HG03039 (cell line): ENCODE measurements at regions not wholly inside any gene's neighbourhood (a gene's known extent, or its start where the extent isn't known, plus 50 kb on each side); places are given as distances from the start of the nearest gene placed in this dataset.
A peak's percentile ranks its signal among the peaks of the same experiment; 100 is the strongest.
"Not testable (repeated sequence)": the region's sequence is repeated elsewhere in the genome, so short reads cannot be mapped to it uniquely, and the experiment has no call there.

Source experiments
- ATAC-seq: cut with Tn5 transposase; IDR thresholded peaks from one replicate; pipeline ENCODE4 v1.9.1; 2021; ENCODE audit warnings: mild to moderate bottlenecking, moderate library complexity; ENCODE audit not compliant: unreplicated experiment

DNA sequence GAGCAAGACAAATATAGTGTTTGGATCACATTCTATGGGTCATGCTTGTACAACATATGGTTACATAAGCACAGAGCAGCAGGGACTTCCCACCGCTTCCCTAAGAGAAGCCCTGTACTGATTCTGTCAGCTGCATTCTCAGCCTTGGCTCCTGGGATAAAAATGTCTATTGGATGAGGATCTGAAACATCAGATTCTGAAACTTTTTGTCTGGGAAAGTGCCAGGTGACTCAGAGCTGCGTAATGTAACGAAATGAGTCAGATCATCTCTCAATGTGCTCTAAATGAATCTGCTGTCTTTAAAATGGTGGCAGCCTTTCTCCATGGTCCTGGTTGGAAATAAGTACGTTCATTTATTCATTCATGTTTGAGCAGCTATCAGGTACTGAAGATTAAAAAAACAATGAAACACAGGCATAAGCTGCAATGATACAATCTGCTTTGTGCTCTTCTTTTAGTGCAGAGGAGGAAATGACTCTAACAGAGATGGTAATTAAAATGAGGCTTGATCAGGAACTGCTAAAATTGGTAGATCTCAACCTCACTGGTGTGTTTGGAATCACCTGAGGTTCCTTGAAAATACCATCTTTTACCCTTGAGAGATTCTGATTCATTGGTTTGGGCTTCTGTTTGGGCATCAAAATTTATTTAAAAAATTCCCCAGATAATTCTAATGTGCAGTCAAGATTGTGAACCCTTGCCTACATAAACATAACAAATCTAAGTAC, 99.1 kb upstream of the NAP1L1 start:
- ATAC-seq = peak; percentile 82

DNA sequence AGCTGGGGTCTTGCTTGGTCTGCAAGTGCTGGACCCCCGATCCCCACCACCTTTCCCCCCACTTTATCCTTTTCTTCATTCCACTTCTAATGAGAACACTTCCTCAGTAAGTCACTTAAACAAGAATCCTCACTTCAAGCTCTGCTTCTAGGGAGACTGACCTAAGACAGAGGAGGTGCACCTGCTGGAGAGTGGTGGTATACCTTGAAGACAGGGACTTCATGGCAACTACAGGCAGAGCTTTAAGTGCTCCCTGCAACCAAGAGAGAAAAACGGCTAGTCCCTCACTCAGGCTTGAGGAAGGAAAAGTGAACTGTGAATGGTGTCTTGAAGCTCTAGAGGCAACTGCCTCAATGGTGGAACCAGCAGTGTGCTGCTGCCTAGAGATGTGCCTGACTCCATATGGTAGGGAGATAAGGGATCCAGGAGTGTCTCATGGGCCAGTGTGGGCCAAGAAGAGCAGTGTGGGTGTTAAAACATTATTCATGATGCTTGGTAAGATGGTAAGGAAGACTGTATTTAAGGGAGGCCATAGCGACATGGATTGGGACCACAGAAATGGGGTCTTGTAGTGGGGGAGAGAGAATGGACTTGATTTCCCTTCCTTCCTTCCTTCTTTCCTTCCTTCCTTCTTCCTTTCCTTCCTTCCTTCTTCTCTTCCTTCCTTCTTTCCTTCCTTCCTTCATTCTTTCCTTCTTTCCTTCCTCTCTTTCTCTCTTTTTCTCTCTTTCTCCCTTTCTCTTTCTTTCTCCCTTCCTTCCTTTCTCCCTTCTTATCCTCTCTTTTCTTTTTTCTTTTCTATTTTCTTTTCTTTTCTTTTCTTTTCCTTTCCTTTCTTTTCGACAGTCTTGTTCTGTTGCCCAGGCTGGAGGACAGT, 96.2 kb upstream of the NAP1L1 start:
- ATAC-seq = no peak

DNA sequence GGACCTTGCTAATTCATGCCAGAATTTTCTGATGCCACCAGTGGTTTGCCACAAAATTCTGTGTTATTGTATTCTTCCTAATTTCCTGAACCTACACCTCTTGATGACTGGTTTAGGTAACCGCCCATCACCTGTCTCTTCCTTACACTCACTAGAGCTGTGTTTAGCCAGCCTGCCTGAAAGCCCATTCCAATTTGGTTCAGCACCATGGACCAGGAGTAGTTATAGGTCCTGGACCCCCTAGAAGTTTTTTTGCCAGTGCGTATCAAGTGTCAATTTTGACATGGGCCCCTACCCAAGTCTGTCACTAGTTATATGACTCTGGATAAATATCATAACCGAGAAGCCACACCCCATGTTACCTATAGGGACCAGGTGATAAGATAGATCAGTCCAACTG, 94.0 kb upstream of the NAP1L1 start:
- no peak for ATAC-seq

DNA sequence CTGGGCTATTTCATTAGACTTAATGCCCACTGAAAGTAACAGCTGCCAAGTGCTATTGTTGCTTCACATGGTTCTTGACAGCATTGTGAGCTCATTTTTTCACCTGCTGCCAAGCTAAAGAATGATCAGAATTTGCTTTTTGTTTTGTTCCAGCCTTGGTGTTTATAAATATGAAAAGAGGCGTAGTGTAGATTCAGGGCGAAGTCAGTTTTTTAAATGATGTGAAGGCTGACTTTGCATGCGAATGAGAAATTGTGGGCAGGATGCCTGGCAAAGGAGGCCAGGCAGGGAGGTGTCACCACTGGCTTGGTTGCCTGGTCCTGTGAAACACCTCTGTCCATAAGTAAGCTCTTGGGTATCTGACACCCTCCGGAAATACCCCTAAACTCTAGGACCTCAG, 93.3 kb upstream of the NAP1L1 start:
- ATAC-seq = no peak

DNA sequence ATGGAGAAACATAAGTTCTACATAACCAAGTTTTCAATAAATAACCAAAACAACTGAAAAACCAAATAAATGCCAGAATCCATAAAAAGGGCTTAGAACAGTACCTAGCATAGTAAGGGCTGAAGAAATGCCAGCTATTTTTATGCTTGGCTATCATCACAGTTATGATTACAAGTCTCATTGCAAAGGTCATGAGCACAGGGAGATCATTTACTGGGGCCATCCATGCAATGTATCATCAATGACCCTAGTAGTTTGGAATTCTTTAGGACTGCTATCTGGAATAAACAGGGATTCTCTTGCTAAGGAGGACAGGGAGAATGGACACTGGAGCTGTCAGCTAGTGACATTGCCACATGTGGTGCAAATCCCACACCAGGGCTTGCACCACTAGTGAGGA, 92.5 kb upstream of the NAP1L1 start:
- ATAC-seq = no peak

DNA sequence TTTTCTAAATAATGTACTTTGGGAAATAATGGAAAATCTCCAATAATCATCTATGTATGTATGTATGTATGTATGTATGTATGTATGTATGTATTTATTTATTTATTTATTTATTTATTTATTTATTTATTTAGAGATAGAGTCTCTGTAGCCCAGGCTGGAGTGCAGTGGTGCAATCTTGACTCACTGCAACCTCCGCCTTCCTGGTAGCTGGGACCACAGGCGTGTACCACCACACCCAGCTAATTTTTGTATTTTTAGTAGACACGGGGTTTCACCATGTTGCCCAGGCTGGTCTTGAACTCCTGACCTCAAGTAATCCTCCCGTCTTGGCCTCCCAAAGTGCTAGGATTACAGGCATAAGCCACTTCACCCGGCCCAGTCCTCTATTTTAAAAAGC, 91.5 kb upstream of the NAP1L1 start:
- ATAC-seq = not testable (repeated sequence)

DNA sequence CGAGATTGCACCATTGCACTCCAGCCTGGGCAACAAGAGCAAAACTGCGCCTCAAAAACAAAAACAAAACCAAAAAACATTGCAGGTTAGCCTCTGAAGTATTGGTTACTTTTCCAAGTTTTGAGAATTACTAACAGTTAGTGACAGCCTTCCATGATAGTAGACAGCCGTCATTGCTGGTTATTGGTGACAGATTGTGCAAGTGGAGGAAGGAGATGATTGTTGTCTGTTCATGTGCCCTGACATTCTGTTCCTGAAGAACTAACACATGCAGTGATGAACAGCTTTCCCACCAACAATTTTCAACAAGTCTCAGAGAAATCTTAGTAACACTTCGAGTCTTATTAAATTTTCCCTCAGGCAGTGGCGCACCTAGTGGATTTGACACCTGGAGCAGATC, 89.3 kb upstream of the NAP1L1 start:
- ATAC-seq = no peak

DNA sequence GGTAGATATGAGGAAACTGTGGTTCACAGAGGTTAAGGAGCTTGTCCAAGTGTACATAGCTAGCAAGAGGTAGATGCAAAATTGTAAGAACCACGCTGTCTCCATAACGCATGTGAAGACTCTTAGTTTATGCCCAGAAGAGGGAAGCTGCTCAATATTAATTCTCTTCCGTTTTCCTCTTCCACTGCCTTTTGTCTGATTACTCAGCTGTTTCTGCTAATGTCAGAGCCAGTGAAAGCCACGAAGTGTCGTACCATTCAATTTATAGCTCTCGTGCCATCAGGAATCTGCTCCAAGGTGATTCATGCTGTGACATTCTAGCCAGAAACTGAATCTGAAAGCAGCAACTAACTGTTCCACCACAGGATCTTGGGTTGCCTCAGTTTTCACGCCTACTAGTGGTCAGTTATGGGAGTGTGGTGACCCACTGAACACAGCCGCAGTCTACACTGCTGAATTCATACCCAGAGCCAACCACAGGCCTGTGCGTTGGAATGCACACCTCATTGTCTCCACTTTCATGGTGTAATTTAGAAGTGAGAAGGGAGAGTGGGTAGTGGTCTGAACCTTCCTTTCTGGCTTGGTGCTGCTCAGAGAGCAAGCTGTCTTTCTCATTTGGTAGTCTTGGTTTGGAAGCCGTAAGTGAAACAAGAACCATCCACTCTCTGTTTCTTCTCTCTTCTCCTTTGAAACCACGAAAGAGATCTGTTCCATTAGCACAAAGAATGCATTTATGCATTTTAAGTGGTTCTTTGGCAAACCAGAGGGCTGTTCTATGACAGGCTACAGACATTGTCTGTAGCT, 74.2 kb upstream of the NAP1L1 start:
- ATAC-seq = peak; percentile 98

DNA sequence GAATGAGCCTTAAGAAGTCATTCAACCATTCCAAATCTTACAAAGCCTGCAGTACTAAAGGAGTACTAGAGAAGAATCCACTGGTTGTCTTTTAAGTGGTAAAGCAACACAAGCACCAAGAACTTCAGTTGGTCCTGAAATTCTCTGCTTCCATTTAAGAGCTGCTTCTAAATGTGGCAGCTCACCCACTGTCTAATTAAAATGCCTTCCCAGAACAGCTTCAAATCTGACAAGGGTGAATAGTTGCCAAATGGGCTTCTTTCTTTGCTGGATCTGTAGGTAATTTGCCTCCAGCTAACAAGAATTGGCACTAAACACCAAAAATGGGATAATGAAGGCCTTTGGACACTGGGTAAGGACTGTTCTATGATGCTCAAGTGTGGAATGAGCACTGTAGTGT, 72.2 kb upstream of the NAP1L1 start:
- ATAC-seq = no peak

DNA sequence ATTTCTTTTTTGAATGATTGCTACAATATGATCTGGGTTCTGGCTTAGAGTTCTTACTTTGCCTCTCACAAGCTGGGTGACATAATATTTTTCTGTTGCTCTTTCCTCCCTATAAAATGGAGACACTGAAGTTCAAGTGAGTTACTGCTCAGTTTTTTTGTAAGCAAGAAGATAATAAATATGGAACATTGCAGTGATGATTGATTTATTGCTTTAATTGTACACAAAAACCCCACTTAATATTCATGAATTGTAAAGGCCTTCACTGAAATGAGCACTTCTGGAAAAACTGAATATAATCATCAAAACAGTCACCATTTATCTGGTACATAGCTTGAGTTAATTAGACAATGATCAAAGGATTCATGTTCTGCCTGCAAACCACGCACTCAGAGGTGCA, 71.8 kb upstream of the NAP1L1 start:
- no peak for ATAC-seq

DNA sequence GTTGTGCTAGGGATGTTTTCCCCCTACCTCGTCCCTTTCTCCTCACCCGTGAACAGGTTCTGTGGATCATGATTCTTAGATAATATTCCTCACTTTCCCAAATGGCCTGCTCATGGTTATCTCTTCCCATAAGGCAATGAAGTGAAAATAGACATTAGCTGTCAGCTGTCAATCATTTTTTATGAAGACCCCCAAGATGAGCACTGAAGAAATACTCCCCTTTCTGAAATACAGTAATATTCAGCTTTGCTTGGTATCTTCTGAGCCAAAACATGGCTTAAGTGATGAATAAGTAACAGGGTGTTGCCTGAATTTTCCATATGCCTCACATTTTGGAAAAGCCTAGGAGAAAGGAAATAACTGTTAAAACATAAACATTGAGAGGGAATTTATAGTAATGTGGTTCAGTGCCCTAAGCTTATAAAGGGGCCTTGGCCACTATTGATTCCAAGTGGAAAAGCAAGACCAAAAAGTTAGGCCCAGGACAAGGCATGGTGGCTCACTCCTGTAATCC, 70.7 kb upstream of the NAP1L1 start:
- ATAC-seq = no peak

DNA sequence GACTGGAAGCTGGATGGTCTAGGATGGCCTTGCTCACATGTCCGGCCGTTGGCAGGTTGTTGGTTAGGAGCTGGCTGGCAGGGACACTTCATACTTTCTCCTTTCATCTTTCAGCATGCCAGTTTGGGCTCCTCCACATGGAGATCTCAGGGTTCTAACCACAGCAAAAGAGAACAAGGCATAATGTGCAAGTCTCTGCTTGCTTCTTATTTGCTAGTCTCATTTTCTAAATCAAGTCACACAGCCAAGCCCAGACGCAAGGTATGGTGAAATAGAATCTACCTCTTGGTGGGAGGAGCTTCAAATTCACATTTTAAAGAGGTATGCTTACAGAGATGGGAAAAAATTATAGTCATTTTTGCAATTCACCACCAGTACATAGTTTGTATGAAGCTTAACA, 69.1 kb upstream of the NAP1L1 start:
- ATAC-seq = no peak

DNA sequence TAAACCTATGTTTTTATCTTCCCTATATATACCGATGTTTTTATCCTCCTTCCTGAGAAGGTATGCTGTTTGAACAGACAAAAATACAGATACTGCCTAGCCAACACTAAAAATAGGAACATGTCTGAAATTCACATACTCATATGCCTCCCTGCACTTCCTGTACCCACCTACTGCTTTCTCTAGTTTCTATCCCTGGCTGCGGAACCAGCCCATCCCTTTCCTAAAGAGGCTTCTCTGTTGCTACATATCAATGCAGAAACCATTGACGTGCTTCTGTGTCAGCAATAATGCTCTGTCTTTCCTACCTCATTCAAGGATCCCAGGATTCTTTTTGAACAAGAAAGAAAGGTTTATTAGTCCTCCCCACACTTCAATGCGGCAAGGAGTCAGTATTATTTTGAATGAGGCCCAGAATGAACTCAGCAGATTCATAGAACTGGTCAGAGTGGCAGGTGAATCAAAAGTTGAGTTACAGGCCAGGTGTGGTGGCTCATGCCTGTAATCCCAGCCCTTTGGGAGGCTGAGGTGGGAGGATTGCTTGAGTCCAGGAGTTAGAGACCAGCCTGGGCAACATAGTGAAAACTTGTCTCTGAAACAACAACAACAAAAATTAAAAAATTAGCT, 67.8 kb upstream of the NAP1L1 start:
- peak; percentile 88 for ATAC-seq

DNA sequence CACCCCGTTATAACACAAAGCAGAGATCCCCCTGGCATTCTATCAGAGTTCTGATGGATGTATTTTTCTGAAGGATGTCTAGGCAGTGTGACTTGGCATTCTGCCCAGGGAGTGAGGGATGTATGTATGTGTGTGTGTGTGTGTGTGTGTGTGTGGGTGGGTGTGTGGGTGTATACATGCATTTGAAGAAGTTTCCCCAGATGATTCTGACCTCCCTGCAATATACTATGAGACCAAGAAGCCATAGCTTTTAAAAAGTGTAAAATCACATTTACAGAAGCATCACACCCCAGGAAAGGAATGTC, 59.7 kb upstream of the NAP1L1 start:
- ATAC-seq = no peak

DNA sequence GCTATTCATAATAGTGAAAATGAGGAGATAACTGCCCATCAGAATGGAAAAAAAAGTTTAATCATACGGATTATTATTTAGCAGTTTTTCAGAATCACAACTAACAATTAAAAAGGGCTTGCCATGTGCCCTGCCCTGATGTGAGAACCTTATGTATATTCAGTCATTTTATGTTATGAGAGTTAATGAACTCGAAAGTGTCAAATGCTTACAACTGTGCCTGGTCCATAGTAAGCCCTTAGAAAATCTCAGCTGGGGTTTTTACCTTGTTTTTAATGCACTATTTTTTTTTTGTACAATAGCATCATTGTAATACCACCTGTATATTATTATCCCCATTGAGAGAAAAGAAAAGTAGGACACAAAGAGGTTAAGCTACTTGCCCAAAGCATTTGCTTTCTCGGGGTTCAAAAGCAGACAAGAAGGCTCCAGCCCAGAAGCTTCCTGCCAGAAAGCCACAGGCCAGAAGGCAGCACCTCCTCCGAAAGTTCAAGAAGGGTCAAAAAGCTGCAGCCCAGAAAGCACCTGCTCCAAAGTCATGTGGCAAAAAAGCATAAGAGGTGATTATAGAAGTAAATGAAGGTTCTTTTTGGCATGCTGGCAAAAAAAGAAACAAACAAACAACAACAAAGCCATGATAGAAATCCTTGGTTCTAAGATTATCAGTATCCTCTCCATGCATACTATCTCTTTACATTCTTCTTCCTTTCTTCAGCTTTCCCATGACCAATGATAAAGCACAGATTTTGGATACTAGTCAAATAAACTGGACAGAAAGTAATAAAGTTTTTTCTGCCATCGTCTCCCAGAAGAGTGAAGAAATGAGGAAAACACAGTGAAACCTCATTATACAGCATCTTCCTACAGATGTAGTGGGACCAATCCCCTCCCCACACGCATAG, 59.1 kb upstream of the NAP1L1 start:
- peak; percentile 93 for ATAC-seq

DNA sequence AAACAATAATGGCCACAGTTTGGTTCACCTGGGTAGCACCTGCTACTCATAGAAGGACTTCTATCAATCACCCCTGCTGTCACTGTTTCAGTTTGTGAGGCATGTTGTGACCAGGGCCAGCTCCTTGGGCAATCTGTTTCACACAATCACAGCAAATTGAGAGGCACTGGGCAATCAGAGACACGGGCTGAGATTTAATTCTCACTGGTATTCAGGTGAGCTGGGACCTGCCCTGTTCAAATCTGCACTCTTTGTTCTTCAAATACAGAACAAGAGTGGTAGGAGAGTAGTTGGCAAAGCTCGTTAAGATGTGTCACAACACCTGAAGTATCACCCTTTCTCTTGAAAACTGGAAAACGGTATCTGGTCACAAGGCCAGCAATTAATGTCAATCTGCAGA, 57.8 kb upstream of the NAP1L1 start:
- ATAC-seq = no peak

DNA sequence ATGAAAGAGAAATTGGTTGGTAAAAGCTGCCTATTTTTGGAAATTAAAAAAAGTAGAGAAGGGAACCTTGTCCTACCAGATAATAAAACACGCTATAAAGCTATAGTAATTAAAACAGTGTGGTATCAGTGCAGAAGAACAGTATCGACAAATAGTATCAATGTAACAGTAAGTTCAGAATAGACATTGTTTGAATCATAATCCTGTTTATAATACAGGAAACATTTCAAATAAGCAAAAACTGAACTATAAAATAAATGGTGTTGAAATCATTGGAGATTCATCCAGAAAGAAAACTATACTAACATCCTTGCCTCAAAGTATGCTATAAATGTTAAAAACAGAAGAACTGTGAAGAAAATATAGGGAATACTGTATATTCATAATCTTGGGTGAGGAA, 54.2 kb upstream of the NAP1L1 start:
- ATAC-seq = no peak

DNA sequence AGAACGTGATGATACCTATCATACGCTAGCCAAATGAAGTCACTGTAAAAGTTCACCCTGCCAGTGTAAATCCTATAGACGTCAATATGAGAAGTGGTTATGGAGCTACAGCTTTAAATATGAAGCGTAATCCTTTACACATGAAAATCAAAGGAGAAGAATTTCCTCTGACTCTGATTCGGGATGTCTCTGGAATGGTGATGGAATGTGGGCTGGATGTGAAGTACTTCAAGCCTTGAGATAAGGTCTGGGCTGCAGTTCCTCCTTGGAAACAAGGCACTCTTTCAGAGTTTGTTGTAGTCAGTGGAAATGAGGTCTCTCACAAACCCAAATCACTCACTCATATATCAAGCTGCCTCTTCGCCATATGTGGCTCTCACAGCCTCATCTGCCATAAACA, 53.1 kb upstream of the NAP1L1 start:
- ATAC-seq = no peak

DNA sequence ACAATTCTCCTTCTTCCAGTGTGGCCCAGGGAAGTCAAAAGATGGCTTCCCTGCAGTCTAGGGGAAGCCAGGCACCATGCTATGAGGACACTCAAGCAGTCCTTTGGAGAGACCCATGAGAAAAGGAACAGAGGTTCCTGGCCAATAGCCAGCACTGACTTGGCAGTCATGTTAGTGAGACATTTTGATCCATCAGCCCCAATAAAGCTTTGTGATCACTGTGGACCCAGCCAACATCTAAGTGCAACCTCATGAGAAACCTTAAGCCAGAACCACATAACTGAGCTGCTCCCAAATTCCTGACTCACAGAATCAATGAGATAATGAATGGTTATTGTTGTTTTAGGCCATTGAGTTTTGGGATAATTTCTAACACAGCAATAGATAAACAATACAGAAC, 51.0 kb upstream of the NAP1L1 start:
- ATAC-seq = no peak
